ENCODE measurements at regions not wholly inside any gene's neighbourhood (a gene's known extent, or its start where the extent isn't known, plus 50 kb on each side); places are given as distances from the start of the nearest gene placed in this dataset.

GRCh38 chr12:114799574-114800487, 115.9 kb upstream of the TBX3 start:
- TF ChIP-seq CTCF (IDR thresholded peaks at IDR 0.05) (no peak), POLR2A (IDR thresholded peaks at IDR 0.05) (no peak)
